ENCODE measurements at regions not wholly inside any gene's neighbourhood (a gene's known extent, or its start where the extent isn't known, plus 50 kb on each side); places are given as distances from the start of the nearest gene placed in this dataset.

- POLR2A ChIA-PET: no interaction called here
- DNase-seq (ENCODE audit: extremely low spot score): no peak
- CTCF ChIA-PET: interaction anchor here (0.5 kb wide), 1 partner anchor 10 kb away, joined by 4 read pairs; no protein-coding TSS in a partner anchor
- TF ChIP-seq ARNT (IDR thresholded peaks at IDR 0.05) (no peak), LEF1 (IDR thresholded peaks at IDR 0.05; ENCODE audit: borderline replicate concordance) (no peak), L3MBTL2 (conservative IDR thresholded peaks at IDR 0.05) (no peak)
Measured at GRCh38 chr3:59644479-59645402, 594.9 kb upstream of the CFAP20DC start.

GRCh38 chr3:59641169-59641899 lies 591.5 kb upstream of the CFAP20DC start:
- ChIA-PET CTCF (interaction anchor here (0.9 kb wide), 1 partner anchor 131 kb away, joined by 4 read pairs; no protein-coding TSS in a partner anchor), POLR2A (no interaction called here)
- TF ChIP-seq FOXK2 (IDR thresholded peaks at IDR 0.05) (no peak), SUZ12 (IDR thresholded peaks at IDR 0.05) (no peak)
- DNase-seq (ENCODE audit: extremely low spot score): no peak

- ChIA-PET POLR2A (no interaction called here), CTCF (no interaction called here)
- DNase-seq (ENCODE audit: extremely low spot score): no peak
- TF ChIP-seq SUZ12 (IDR thresholded peaks at IDR 0.05) (no peak), SP1 (IDR thresholded peaks at IDR 0.05) (no peak), ELF4 (IDR thresholded peaks at IDR 0.05) (no peak), FOXA1 (IDR thresholded peaks at IDR 0.05) (no peak), FOXM1 (IDR thresholded peaks at IDR 0.05; ENCODE audit: borderline replicate concordance) (no peak), NFRKB (IDR thresholded peaks at IDR 0.05) (no peak), ARNT (IDR thresholded peaks at IDR 0.05) (no peak), CTBP1 (IDR thresholded peaks at IDR 0.05; ENCODE audit: borderline replicate concordance) (no peak), FOXK2 (IDR thresholded peaks at IDR 0.05) (no peak), PKNOX1 (IDR thresholded peaks at IDR 0.05) (no peak)
Measured at GRCh38 chr3:59632760-59633573, 583.1 kb upstream of the CFAP20DC start.

- POLR2A ChIA-PET: no interaction called here
- CTCF ChIA-PET: no interaction called here
- TF ChIP-seq ARNT (IDR thresholded peaks at IDR 0.05): no peak
- TF ChIP-seq NFRKB (IDR thresholded peaks at IDR 0.05): no peak
- no peak for TF ChIP-seq BHLHE40 (IDR thresholded peaks at IDR 0.05; ENCODE audit: borderline replicate concordance)
- no peak for TF ChIP-seq FOXK2 (IDR thresholded peaks at IDR 0.05)
- TF ChIP-seq PKNOX1 (IDR thresholded peaks at IDR 0.05): no peak
- TF ChIP-seq CTBP1 (IDR thresholded peaks at IDR 0.05; ENCODE audit: borderline replicate concordance): no peak
- no peak for TF ChIP-seq ELF4 (IDR thresholded peaks at IDR 0.05)
- no peak for TF ChIP-seq TARDBP (IDR thresholded peaks at IDR 0.05)
- no peak for TF ChIP-seq L3MBTL2 (conservative IDR thresholded peaks at IDR 0.05)
- TF ChIP-seq FOXA1 (IDR thresholded peaks at IDR 0.05): no peak
- no peak for TF ChIP-seq FOXM1 (IDR thresholded peaks at IDR 0.05; ENCODE audit: borderline replicate concordance)
- TF ChIP-seq ZNF384 (IDR thresholded peaks at IDR 0.05): no peak
- TF ChIP-seq SUZ12 (IDR thresholded peaks at IDR 0.05): no peak
- TF ChIP-seq HDGF (IDR thresholded peaks at IDR 0.05; ENCODE audit: borderline replicate concordance): no peak
- no peak for TF ChIP-seq LEF1 (IDR thresholded peaks at IDR 0.05; ENCODE audit: borderline replicate concordance)
- no peak for TF ChIP-seq SP1 (IDR thresholded peaks at IDR 0.05)
- no peak for DNase-seq (ENCODE audit: extremely low spot score)
Measured at GRCh38 chr3:59631482-59631881, 581.7 kb upstream of the CFAP20DC start.

GRCh38 chr3:59621037-59621436 lies 571.2 kb upstream of the CFAP20DC start:
- DNase-seq (ENCODE audit: extremely low spot score): no peak
- TF ChIP-seq L3MBTL2 (conservative IDR thresholded peaks at IDR 0.05): no peak
- TF ChIP-seq FOXM1 (IDR thresholded peaks at IDR 0.05; ENCODE audit: borderline replicate concordance): no peak
- no peak for TF ChIP-seq FOXA1 (IDR thresholded peaks at IDR 0.05)
- no peak for TF ChIP-seq BHLHE40 (IDR thresholded peaks at IDR 0.05; ENCODE audit: borderline replicate concordance)
- no peak for TF ChIP-seq ZNF384 (IDR thresholded peaks at IDR 0.05)
- TF ChIP-seq LEF1 (IDR thresholded peaks at IDR 0.05; ENCODE audit: borderline replicate concordance): no peak
- no peak for TF ChIP-seq TARDBP (IDR thresholded peaks at IDR 0.05)
- no peak for TF ChIP-seq FOXK2 (IDR thresholded peaks at IDR 0.05)
- no peak for TF ChIP-seq SP1 (IDR thresholded peaks at IDR 0.05)
- no peak for TF ChIP-seq ARNT (IDR thresholded peaks at IDR 0.05)
- ChIA-PET POLR2A (no interaction called here), CTCF (no interaction called here)

GRCh38 chr3:59620325-59620724 lies 570.5 kb upstream of the CFAP20DC start:
- POLR2A ChIA-PET: no interaction called here
- TF ChIP-seq LEF1 (IDR thresholded peaks at IDR 0.05; ENCODE audit: borderline replicate concordance): no peak
- TF ChIP-seq NFRKB (IDR thresholded peaks at IDR 0.05): no peak
- no peak for TF ChIP-seq L3MBTL2 (conservative IDR thresholded peaks at IDR 0.05)
- no peak for TF ChIP-seq HDGF (IDR thresholded peaks at IDR 0.05; ENCODE audit: borderline replicate concordance)
- CTCF ChIA-PET: no interaction called here
- no peak for DNase-seq (ENCODE audit: extremely low spot score)
